ENCODE measurements at regions not wholly inside any gene's neighbourhood (a gene's known extent, or its start where the extent isn't known, plus 50 kb on each side); places are given as distances from the start of the nearest gene placed in this dataset.
A peak's percentile ranks its signal among the peaks of the same experiment; 100 is the strongest.

DNA sequence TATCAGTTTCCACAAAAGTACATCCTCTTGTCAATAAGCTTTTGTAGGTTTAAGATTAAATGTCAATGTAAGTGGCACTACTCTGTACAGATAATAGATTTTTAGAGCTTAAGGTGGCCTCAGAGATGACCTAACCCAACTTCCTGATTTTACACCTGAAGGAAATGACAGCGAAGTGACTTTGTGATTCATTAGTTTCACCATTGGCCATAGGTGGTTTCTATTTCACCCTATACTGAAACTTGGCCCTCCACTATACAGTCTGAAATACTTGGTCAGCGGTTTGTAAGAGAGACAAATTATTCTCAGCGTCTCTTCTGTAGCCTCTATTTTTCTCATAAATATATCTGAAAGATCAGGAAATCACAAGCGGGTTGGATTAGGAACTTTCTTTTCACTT lies 330.4 kb upstream of the FAM98A start (continued):
- TF ChIP-seq, protein P1, sequence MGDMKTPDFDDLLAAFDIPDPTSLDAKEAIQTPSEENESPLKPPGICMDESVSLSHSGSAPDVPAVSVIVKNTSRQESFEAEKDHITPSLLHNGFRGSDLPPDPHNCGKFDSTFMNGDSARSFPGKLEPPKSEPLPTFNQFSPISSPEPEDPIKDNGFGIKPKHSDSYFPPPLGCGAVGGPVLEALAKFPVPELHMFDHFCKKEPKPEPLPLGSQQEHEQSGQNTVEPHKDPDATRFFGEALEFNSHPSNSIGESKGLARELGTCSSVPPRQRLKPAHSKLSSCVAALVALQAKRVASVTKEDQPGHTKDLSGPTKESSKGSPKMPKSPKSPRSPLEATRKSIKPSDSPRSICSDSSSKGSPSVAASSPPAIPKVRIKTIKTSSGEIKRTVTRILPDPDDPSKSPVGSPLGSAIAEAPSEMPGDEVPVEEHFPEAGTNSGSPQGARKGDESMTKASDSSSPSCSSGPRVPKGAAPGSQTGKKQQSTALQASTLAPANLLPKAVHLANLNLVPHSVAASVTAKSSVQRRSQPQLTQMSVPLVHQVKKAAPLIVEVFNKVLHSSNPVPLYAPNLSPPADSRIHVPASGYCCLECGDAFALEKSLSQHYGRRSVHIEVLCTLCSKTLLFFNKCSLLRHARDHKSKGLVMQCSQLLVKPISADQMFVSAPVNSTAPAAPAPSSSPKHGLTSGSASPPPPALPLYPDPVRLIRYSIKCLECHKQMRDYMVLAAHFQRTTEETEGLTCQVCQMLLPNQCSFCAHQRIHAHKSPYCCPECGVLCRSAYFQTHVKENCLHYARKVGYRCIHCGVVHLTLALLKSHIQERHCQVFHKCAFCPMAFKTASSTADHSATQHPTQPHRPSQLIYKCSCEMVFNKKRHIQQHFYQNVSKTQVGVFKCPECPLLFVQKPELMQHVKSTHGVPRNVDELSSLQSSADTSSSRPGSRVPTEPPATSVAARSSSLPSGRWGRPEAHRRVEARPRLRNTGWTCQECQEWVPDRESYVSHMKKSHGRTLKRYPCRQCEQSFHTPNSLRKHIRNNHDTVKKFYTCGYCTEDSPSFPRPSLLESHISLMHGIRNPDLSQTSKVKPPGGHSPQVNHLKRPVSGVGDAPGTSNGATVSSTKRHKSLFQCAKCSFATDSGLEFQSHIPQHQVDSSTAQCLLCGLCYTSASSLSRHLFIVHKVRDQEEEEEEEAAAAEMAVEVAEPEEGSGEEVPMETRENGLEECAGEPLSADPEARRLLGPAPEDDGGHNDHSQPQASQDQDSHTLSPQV (IDR thresholded peaks at IDR 0.05), result no peak
- no peak for TF ChIP-seq PAX5 (IDR thresholded peaks at IDR 0.05; ENCODE audit: borderline replicate concordance, low read depth, low read length)
- no peak for TF ChIP-seq ZSCAN29 (IDR thresholded peaks at IDR 0.05)
- TF ChIP-seq, protein P2, sequence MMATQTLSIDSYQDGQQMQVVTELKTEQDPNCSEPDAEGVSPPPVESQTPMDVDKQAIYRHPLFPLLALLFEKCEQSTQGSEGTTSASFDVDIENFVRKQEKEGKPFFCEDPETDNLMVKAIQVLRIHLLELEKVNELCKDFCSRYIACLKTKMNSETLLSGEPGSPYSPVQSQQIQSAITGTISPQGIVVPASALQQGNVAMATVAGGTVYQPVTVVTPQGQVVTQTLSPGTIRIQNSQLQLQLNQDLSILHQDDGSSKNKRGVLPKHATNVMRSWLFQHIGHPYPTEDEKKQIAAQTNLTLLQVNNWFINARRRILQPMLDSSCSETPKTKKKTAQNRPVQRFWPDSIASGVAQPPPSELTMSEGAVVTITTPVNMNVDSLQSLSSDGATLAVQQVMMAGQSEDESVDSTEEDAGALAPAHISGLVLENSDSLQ (IDR thresholded peaks at IDR 0.05), result peak; percentile 47; the same call in 1 of the 2 replicates
- TF ChIP-seq CBX3 (IDR thresholded peaks at IDR 0.05; ENCODE audit: borderline replicate concordance, low read depth), result no peak
- no peak for TF ChIP-seq ZNF207 (IDR thresholded peaks at IDR 0.05; ENCODE audit: borderline replicate concordance)
- TF ChIP-seq ATF7 (IDR thresholded peaks at IDR 0.05; ENCODE audit: low read depth), result peak; percentile 67
- no peak for TF ChIP-seq SP1 (IDR thresholded peaks at IDR 0.05; ENCODE audit: low read depth, low read length)
- TF ChIP-seq, protein P3, sequence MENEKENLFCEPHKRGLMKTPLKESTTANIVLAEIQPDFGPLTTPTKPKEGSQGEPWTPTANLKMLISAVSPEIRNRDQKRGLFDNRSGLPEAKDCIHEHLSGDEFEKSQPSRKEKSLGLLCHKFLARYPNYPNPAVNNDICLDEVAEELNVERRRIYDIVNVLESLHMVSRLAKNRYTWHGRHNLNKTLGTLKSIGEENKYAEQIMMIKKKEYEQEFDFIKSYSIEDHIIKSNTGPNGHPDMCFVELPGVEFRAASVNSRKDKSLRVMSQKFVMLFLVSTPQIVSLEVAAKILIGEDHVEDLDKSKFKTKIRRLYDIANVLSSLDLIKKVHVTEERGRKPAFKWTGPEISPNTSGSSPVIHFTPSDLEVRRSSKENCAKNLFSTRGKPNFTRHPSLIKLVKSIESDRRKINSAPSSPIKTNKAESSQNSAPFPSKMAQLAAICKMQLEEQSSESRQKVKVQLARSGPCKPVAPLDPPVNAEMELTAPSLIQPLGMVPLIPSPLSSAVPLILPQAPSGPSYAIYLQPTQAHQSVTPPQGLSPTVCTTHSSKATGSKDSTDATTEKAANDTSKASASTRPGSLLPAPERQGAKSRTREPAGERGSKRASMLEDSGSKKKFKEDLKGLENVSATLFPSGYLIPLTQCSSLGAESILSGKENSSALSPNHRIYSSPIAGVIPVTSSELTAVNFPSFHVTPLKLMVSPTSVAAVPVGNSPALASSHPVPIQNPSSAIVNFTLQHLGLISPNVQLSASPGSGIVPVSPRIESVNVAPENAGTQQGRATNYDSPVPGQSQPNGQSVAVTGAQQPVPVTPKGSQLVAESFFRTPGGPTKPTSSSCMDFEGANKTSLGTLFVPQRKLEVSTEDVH (IDR thresholded peaks at IDR 0.05; ENCODE audit: low read depth, partially characterized antibody), result no peak
- TF ChIP-seq KDM1A (IDR thresholded peaks at IDR 0.05; ENCODE audit: borderline replicate concordance), result no peak
- peak; percentile 27; the same call in 1 of the 2 replicates for TF ChIP-seq JUNB (IDR thresholded peaks at IDR 0.05)
- TF ChIP-seq, protein P4, sequence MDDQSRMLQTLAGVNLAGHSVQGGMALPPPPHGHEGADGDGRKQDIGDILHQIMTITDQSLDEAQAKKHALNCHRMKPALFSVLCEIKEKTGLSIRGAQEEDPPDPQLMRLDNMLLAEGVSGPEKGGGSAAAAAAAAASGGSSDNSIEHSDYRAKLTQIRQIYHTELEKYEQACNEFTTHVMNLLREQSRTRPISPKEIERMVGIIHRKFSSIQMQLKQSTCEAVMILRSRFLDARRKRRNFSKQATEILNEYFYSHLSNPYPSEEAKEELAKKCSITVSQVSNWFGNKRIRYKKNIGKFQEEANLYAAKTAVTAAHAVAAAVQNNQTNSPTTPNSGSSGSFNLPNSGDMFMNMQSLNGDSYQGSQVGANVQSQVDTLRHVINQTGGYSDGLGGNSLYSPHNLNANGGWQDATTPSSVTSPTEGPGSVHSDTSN (IDR thresholded peaks at IDR 0.05; ENCODE audit: insufficient replicate concordance, low read depth, low read length), result peak; percentile 3
- no peak for TF ChIP-seq HDAC6 (IDR thresholded peaks at IDR 0.05; ENCODE audit: unreplicated experiment)
- TF ChIP-seq RB1 (IDR thresholded peaks at IDR 0.05; ENCODE audit: borderline replicate concordance), result no peak
- TF ChIP-seq MEF2B (IDR thresholded peaks at IDR 0.05; ENCODE audit: partially characterized antibody, poor library complexity, severe bottlenecking), result no peak
- TF ChIP-seq, protein P5, sequence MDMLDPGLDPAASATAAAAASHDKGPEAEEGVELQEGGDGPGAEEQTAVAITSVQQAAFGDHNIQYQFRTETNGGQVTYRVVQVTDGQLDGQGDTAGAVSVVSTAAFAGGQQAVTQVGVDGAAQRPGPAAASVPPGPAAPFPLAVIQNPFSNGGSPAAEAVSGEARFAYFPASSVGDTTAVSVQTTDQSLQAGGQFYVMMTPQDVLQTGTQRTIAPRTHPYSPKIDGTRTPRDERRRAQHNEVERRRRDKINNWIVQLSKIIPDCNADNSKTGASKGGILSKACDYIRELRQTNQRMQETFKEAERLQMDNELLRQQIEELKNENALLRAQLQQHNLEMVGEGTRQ (IDR thresholded peaks at IDR 0.05; ENCODE audit: borderline replicate concordance, low read depth, low read length), result no peak
- 0 out of 2 replicates have a peak, but pooled peaks have one; percentile 28 for TF ChIP-seq NR2F1 (conservative IDR thresholded peaks at IDR 0.05)
- no peak for TF ChIP-seq SUPT20H (IDR thresholded peaks at IDR 0.05; ENCODE audit: borderline replicate concordance, control insufficient read depth, low read depth, low read length)
- no peak for TF ChIP-seq IRF4 (IDR thresholded peaks at IDR 0.05; ENCODE audit: low read depth, low read length)
- no peak for TF ChIP-seq SIN3A (IDR thresholded peaks at IDR 0.05; ENCODE audit: low read depth, low read length)

Data from GM12878 (cell line).